HAP-1 (cell line): ENCODE measurements at regions not wholly inside any gene's neighbourhood (a gene's known extent, or its start where the extent isn't known, plus 50 kb on each side); places are given as distances from the start of the nearest gene placed in this dataset.

ENCODE experiments used
- DNase-seq, 2 experiments: peaks; one replicate each; pipeline ENCODE4 v3.0.0-alpha.2; 2016 to 2020; ENCODE audit warnings: low spot score in 2 of 2
- H3K27me3 ChIP-seq: fragments of 250-450 bp; sonication (Bioruptor Pico); 2 replicates; pipeline ENCODE4 v1.5.1; 2020; ENCODE audit warnings: low read depth, mild to moderate bottlenecking, moderate library complexity
- H3K36me3 ChIP-seq: fragments of 250-450 bp; sonication (Bioruptor Pico); replicated peaks from 2 replicates; pipeline ENCODE4 v1.5.1; 2020; ENCODE audit warnings: mild to moderate bottlenecking
- H3K4me1 ChIP-seq: fragments of 250-450 bp; sonication (Bioruptor Pico); 2 replicates; pipeline ENCODE4 v1.5.1; 2020; ENCODE audit warnings: mild to moderate bottlenecking
- H3K4me3 ChIP-seq: fragments of 250-450 bp; sonication (Bioruptor Pico); 2 replicates; pipeline ENCODE4 v1.5.1; 2020; ENCODE audit warnings: mild to moderate bottlenecking, moderate library complexity
- H3K9me3 ChIP-seq: fragments of 250-450 bp; sonication (Bioruptor Pico); 2 replicates; pipeline ENCODE4 v1.5.1; 2020; ENCODE audit warnings: mild to moderate bottlenecking, moderate library complexity
- in situ Hi-C: fragments of 300-500 bp; cut with MboI; formaldehyde crosslinking; loops from 3 replicates; pipeline ENCODE4 v1.14.3; 2020; ENCODE audit warnings: low sequenced_read_pairs, inconsistent platforms, mixed read lengths

GRCh38 chr1:2874607-2875480, 73.4 kb upstream of the TTC34 start:
- H3K9me3 ChIP-seq: no peaks in the 10 kb centered on the region
- no peaks in the 10 kb centered on the region for H3K4me1 ChIP-seq
- no peaks in the 10 kb centered on the region for H3K36me3 ChIP-seq
- in situ Hi-C loops: no loop called here
- no peak for DNase-seq
- peaks cover 25% of the 10 kb centered on the region for H3K27me3 ChIP-seq
- H3K4me3 ChIP-seq: no peak overlapping the region

- in situ Hi-C loops: no loop called here
- DNase-seq: no peak
- no peak overlapping the region for H3K4me3 ChIP-seq
- no peaks in the 10 kb centered on the region for H3K9me3 ChIP-seq
- no peaks in the 10 kb centered on the region for H3K36me3 ChIP-seq
- no peaks in the 10 kb centered on the region for H3K4me1 ChIP-seq
- peaks cover 32% of the 10 kb centered on the region for H3K27me3 ChIP-seq
These were observed 74.4 kb upstream of the TTC34 start for GRCh38 chr1:2875707-2876561.

GRCh38 chr1:2876846-2877245, 75.4 kb upstream of the TTC34 start:
- H3K27me3 ChIP-seq: peaks cover 33% of the 10 kb centered on the region
- no peaks in the 10 kb centered on the region for H3K9me3 ChIP-seq
- H3K4me3 ChIP-seq: no peak overlapping the region
- no peaks in the 10 kb centered on the region for H3K4me1 ChIP-seq
- no peaks in the 10 kb centered on the region for H3K36me3 ChIP-seq
- no peak for DNase-seq
- in situ Hi-C loops: no loop called here

- H3K4me3 ChIP-seq: no peak overlapping the region
- no peak for DNase-seq
- in situ Hi-C loops: no loop called here
- peaks cover 35% of the 10 kb centered on the region for H3K27me3 ChIP-seq
- H3K36me3 ChIP-seq: no peaks in the 10 kb centered on the region
- H3K4me1 ChIP-seq: no peaks in the 10 kb centered on the region
- H3K9me3 ChIP-seq: no peaks in the 10 kb centered on the region
These were observed 75.9 kb upstream of the TTC34 start for GRCh38 chr1:2877391-2877790.

- Histone ChIP-seq H3K9me3 (no peaks in the 10 kb centered on the region), H3K4me3 (no peak overlapping the region), H3K36me3 (no peaks in the 10 kb centered on the region), H3K4me1 (no peaks in the 10 kb centered on the region), H3K27me3 (peaks cover 39% of the 10 kb centered on the region)
- DNase-seq: no peak
- in situ Hi-C loops: no loop called here
These were observed 77.1 kb upstream of the TTC34 start for GRCh38 chr1:2878591-2878990.

- in situ Hi-C loops: no loop called here
- no peaks in the 10 kb centered on the region for H3K9me3 ChIP-seq
- H3K36me3 ChIP-seq: no peaks in the 10 kb centered on the region
- H3K4me3 ChIP-seq: no peak overlapping the region
- no peaks in the 10 kb centered on the region for H3K4me1 ChIP-seq
- H3K27me3 ChIP-seq: peaks cover 39% of the 10 kb centered on the region
- no peak for DNase-seq
These were observed 77.5 kb upstream of the TTC34 start for GRCh38 chr1:2879026-2879425.

- DNase-seq: no peak
- no peaks in the 10 kb centered on the region for H3K36me3 ChIP-seq
- in situ Hi-C loops: no loop called here
- no peaks in the 10 kb centered on the region for H3K4me1 ChIP-seq
- H3K9me3 ChIP-seq: no peaks in the 10 kb centered on the region
- H3K4me3 ChIP-seq: no peak overlapping the region
- peaks cover 39% of the 10 kb centered on the region for H3K27me3 ChIP-seq
These were observed 78.1 kb upstream of the TTC34 start for GRCh38 chr1:2879591-2879990.

- Histone ChIP-seq H3K36me3 (no peaks in the 10 kb centered on the region), H3K4me1 (no peaks in the 10 kb centered on the region), H3K27me3 (peaks cover 39% of the 10 kb centered on the region), H3K4me3 (no peak overlapping the region), H3K9me3 (no peaks in the 10 kb centered on the region)
- in situ Hi-C loops: no loop called here
- DNase-seq: no peak
These were observed 78.6 kb upstream of the TTC34 start for GRCh38 chr1:2880086-2880485.

GRCh38 chr1:2880812-2881295, 79.4 kb upstream of the TTC34 start:
- no peaks in the 10 kb centered on the region for H3K4me1 ChIP-seq
- H3K4me3 ChIP-seq: no peak overlapping the region
- no peaks in the 10 kb centered on the region for H3K36me3 ChIP-seq
- in situ Hi-C loops: no loop called here
- H3K9me3 ChIP-seq: no peaks in the 10 kb centered on the region
- no peak for DNase-seq
- peaks cover 38% of the 10 kb centered on the region for H3K27me3 ChIP-seq

GRCh38 chr1:2881556-2881955, 80.1 kb upstream of the TTC34 start:
- peaks cover 34% of the 10 kb centered on the region for H3K27me3 ChIP-seq
- in situ Hi-C loops: no loop called here
- H3K9me3 ChIP-seq: no peaks in the 10 kb centered on the region
- no peak for DNase-seq
- no peaks in the 10 kb centered on the region for H3K4me1 ChIP-seq
- no peaks in the 10 kb centered on the region for H3K36me3 ChIP-seq
- H3K4me3 ChIP-seq: no peak overlapping the region

- in situ Hi-C loops: no loop called here
- Histone ChIP-seq H3K36me3 (no peaks in the 10 kb centered on the region), H3K27me3 (peaks cover 24% of the 10 kb centered on the region), H3K4me3 (no peak overlapping the region), H3K4me1 (no peaks in the 10 kb centered on the region), H3K9me3 (no peaks in the 10 kb centered on the region)
- DNase-seq: no peak
These were observed 81.6 kb upstream of the TTC34 start for GRCh38 chr1:2882966-2883696.

- Histone ChIP-seq H3K36me3 (no peaks in the 10 kb centered on the region), H3K4me3 (no peak overlapping the region), H3K27me3 (peaks cover 17% of the 10 kb centered on the region), H3K9me3 (no peaks in the 10 kb centered on the region), H3K4me1 (no peaks in the 10 kb centered on the region)
- DNase-seq: no peak
- in situ Hi-C loops: no loop called here
These were observed 83.5 kb upstream of the TTC34 start for GRCh38 chr1:2885001-2885400.

GRCh38 chr1:2886631-2887030, 85.1 kb upstream of the TTC34 start:
- Histone ChIP-seq H3K4me1 (no peaks in the 10 kb centered on the region), H3K36me3 (no peaks in the 10 kb centered on the region), H3K9me3 (no peaks in the 10 kb centered on the region), H3K4me3 (no peak overlapping the region), H3K27me3 (peaks cover 25% of the 10 kb centered on the region)
- in situ Hi-C loops: no loop called here
- DNase-seq: no peak
